ENCODE measurements at regions not wholly inside any gene's neighbourhood (a gene's known extent, or its start where the extent isn't known, plus 50 kb on each side); places are given as distances from the start of the nearest gene placed in this dataset.

DNA sequence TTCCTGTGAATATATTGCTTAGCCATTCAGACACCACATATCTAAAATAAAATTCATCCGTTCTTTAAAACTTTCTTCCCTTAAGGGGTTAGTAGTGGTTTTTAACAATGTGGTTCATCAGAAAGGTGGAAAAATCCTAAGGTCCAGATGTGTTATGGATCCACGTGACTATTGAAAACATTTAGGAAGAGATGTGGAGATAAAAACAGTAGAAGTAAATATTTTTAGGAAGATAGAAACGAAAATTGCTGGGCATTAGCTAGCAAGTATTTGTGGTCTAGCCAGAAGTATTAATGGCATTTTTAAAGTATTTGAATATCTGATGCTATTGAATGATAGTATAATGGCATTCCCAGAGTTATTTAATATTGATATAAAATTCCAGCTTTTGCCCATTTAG lies 180.8 kb downstream of the LTN1 start:
- no peak for TF ChIP-seq CTCF (IDR thresholded peaks at IDR 0.05)
- peaks cover 35% of the 10 kb centered on the region for H3K27me3 Mint-ChIP-seq (ENCODE audit: low read depth, poor library complexity)
- H3K4me3 Mint-ChIP-seq, result no peak overlapping the region
- H3K9me3 Mint-ChIP-seq, result peaks cover 22% of the 10 kb centered on the region
- no peaks in the 10 kb centered on the region for H3K4me1 Mint-ChIP-seq
- peaks cover 10% of the 10 kb centered on the region for H3K36me3 Mint-ChIP-seq (ENCODE audit: low read depth)
- no peak for DNase-seq
- no peak overlapping the region for H3K27ac Mint-ChIP-seq

- peaks cover 22% of the 10 kb centered on the region for H3K9me3 Mint-ChIP-seq
- peaks cover 10% of the 10 kb centered on the region for H3K36me3 Mint-ChIP-seq (ENCODE audit: low read depth)
- H3K4me1 Mint-ChIP-seq, result no peaks in the 10 kb centered on the region
- no peak for TF ChIP-seq CTCF (IDR thresholded peaks at IDR 0.05)
- H3K27ac Mint-ChIP-seq, result peak overlapping the region; percentile 16
- H3K4me3 Mint-ChIP-seq, result no peak overlapping the region
- DNase-seq, result no peak
- H3K27me3 Mint-ChIP-seq (ENCODE audit: low read depth, poor library complexity), result peaks cover 29% of the 10 kb centered on the region
These were observed 181.7 kb downstream of the LTN1 start for GRCh38 chr21:28810826-28811524.

DNA sequence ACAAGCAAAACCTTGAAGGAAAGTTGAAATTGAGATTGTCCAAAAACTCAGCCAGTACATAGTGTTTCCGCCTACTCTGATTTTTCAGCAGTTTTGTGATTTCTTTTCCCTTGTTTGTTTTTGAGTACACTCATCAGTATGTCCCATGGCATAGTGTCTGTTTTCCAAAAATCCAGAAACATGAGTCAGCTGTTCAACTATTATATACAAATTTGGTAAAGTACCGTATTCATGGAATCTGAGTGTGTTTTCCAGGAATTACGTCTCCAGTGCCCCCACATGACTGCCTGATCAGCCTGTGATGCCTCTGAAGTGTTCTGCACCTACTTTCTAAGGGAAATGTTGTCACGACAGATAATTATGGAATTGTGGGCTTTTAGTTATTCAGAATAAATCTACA lies 186.8 kb downstream of the LTN1 start:
- Mint-ChIP-seq H3K27me3 (ENCODE audit: low read depth, poor library complexity) (peaks cover 20% of the 10 kb centered on the region), H3K36me3 (ENCODE audit: low read depth) (peaks cover 10% of the 10 kb centered on the region), H3K9me3 (peaks cover 8% of the 10 kb centered on the region), H3K27ac (no peak overlapping the region), H3K4me3 (no peak overlapping the region), H3K4me1 (no peaks in the 10 kb centered on the region)
- no peak for TF ChIP-seq CTCF (IDR thresholded peaks at IDR 0.05)
- no peak for DNase-seq

GRCh38 chr21:28804089-28804670 lies 188.5 kb downstream of the LTN1 start:
- Mint-ChIP-seq H3K27me3 (ENCODE audit: low read depth, poor library complexity) (peaks cover 13% of the 10 kb centered on the region), H3K27ac (no peak overlapping the region), H3K4me1 (no peaks in the 10 kb centered on the region), H3K36me3 (ENCODE audit: low read depth) (peaks cover 10% of the 10 kb centered on the region), H3K9me3 (peaks cover 12% of the 10 kb centered on the region), H3K4me3 (no peak overlapping the region)
- DNase-seq, result no peak
- no peak for TF ChIP-seq CTCF (IDR thresholded peaks at IDR 0.05)

DNA sequence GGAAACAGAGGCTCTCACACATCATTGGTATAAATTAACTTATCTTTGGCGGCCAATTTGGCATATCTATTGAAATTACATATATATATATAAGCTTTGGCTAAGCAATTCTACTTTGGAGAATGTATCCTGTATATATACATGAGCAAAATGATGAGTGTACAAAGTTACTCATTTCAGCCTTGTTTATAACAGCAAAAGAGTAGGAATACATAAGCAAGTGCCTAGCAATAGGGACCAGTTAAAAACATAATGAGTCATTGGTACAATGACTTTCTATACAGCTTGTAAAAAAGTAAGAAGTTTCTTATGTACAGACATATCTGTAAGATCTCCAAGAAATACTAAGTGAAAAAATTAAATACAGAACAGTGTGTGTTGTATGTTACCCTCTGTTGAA lies 190.8 kb downstream of the LTN1 start:
- no peak for TF ChIP-seq CTCF (IDR thresholded peaks at IDR 0.05)
- H3K27me3 Mint-ChIP-seq (ENCODE audit: low read depth, poor library complexity), result peaks cover 3% of the 10 kb centered on the region
- no peak overlapping the region for H3K27ac Mint-ChIP-seq
- DNase-seq, result no peak
- H3K36me3 Mint-ChIP-seq (ENCODE audit: low read depth), result peaks cover 4% of the 10 kb centered on the region
- peaks cover 8% of the 10 kb centered on the region for H3K9me3 Mint-ChIP-seq
- no peak overlapping the region for H3K4me3 Mint-ChIP-seq
- H3K4me1 Mint-ChIP-seq, result peaks cover 4% of the 10 kb centered on the region

- H3K27ac Mint-ChIP-seq, result no peak overlapping the region
- TF ChIP-seq CTCF (IDR thresholded peaks at IDR 0.05), result no peak
- H3K4me3 Mint-ChIP-seq, result no peak overlapping the region
- H3K9me3 Mint-ChIP-seq, result peaks cover 8% of the 10 kb centered on the region
- peaks cover 7% of the 10 kb centered on the region for H3K27me3 Mint-ChIP-seq (ENCODE audit: low read depth, poor library complexity)
- peaks cover 13% of the 10 kb centered on the region for H3K4me1 Mint-ChIP-seq
- H3K36me3 Mint-ChIP-seq (ENCODE audit: low read depth), result peaks cover 4% of the 10 kb centered on the region
- DNase-seq, result no peak
These were observed 192.8 kb downstream of the LTN1 start for GRCh38 chr21:28799926-28800325.

All from nephron progenitor cell (in vitro differentiated cells).